HG03159 (cell line): ENCODE measurements at regions not wholly inside any gene's neighbourhood (a gene's known extent, or its start where the extent isn't known, plus 50 kb on each side); places are given as distances from the start of the nearest gene placed in this dataset.

Experiments
- ATAC-seq: cut with Tn5 transposase; IDR thresholded peaks from one replicate; pipeline ENCODE4 v1.9.1; 2021; ENCODE audit warnings: mild to moderate bottlenecking, moderate library complexity; ENCODE audit not compliant: unreplicated experiment

GRCh38 chr6:104621396-104621795, 238.3 kb downstream of the HACE1 start:
- no peak for ATAC-seq

GRCh38 chr6:104617591-104617990, 242.1 kb downstream of the HACE1 start:
- ATAC-seq, result no peak

GRCh38 chr6:104614394-104614793, 245.3 kb downstream of the HACE1 start:
- no peak for ATAC-seq

- no peak for ATAC-seq
Observed at GRCh38 chr6:104613416-104614001, 246.2 kb downstream of the HACE1 start.

- ATAC-seq, result no peak
Observed at GRCh38 chr6:104612541-104612940, 247.2 kb downstream of the HACE1 start.

- ATAC-seq, result no peak
Observed at GRCh38 chr6:104608101-104608500, 251.6 kb downstream of the HACE1 start.

- ATAC-seq, result no peak
Observed at GRCh38 chr6:104607501-104607900, 252.2 kb downstream of the HACE1 start.

- ATAC-seq, result no peak
Observed at GRCh38 chr6:104606361-104606760, 253.4 kb downstream of the HACE1 start.

- no peak for ATAC-seq
Observed at GRCh38 chr6:104604685-104605084, 255.0 kb downstream of the HACE1 start.

- ATAC-seq, result no peak
Observed at GRCh38 chr6:104603108-104603745, 256.5 kb downstream of the HACE1 start.

- ATAC-seq, result no peak
Observed at GRCh38 chr6:104601721-104602120, 258.0 kb downstream of the HACE1 start.

- no peak for ATAC-seq
Observed at GRCh38 chr6:104601131-104601651, 258.5 kb downstream of the HACE1 start.

GRCh38 chr6:104600639-104600931, 259.1 kb downstream of the HACE1 start:
- no peak for ATAC-seq

- ATAC-seq, result no peak
Observed at GRCh38 chr6:104599821-104600638, 259.7 kb downstream of the HACE1 start.

- no peak for ATAC-seq
Observed at GRCh38 chr6:104597541-104598050, 262.1 kb downstream of the HACE1 start.

GRCh38 chr6:104596091-104596490, 263.6 kb downstream of the HACE1 start:
- ATAC-seq, result no peak

- ATAC-seq, result no peak
Observed at GRCh38 chr6:104595311-104595820, 264.4 kb downstream of the HACE1 start.

GRCh38 chr6:104591573-104592334, 268.0 kb downstream of the HACE1 start:
- no peak for ATAC-seq

GRCh38 chr6:104589940-104590339, 269.8 kb downstream of the HACE1 start:
- ATAC-seq, result no peak

- ATAC-seq, result no peak
Observed at GRCh38 chr6:104585646-104586045, 274.1 kb downstream of the HACE1 start.

GRCh38 chr6:104580452-104580851, 279.3 kb downstream of the HACE1 start:
- ATAC-seq, result no peak
